ENCODE measurements at regions not wholly inside any gene's neighbourhood (a gene's known extent, or its start where the extent isn't known, plus 50 kb on each side); places are given as distances from the start of the nearest gene placed in this dataset.
"Not testable (repeated sequence)": the region's sequence is repeated elsewhere in the genome, so short reads cannot be mapped to it uniquely, and the experiment has no call there.

DNA sequence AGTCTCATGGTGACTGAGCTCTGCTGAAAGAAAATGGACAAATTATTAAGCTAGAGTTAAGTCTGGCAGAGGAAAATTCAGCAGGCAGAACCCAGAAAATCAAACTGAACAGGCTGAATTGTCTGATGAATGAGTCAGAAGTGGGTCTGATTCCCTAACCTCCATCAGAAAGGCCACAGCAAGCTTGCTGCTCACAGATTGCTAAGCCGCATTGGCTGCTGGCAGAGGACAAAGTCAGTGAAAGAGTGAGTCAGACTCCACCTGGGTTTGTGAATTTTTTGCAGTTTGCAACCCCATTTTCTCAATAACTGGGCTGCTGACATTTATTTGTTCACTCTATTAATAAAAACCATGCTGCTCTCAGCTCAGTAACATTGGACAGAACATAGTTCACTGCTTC is 191.3 kb downstream of the EPM2A start:
- DNase-seq (ENCODE audit: low read depth in 4 of 4, low spot score in 1 of 4) = no peak

DNA sequence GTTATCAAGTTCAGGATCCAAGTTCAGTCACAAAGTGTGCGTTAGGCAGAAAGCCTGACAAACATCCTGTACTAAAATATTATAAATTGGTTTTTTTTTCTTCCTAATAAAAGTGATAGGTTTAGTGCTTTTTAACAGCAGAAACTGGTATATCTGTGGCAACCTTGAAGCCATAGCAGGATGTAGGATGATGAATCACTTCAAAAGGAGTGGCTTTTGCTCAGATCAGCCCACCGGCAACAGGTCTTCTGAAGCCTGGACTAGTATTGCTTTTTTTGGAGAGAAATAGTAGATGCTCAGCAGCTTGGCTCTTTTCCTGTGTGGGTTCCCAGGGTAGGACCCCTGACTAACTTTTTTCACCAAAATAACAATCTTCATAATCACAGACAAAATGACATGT is 190.8 kb downstream of the EPM2A start:
- no peak for DNase-seq (ENCODE audit: low read depth in 4 of 4, low spot score in 1 of 4)

DNA sequence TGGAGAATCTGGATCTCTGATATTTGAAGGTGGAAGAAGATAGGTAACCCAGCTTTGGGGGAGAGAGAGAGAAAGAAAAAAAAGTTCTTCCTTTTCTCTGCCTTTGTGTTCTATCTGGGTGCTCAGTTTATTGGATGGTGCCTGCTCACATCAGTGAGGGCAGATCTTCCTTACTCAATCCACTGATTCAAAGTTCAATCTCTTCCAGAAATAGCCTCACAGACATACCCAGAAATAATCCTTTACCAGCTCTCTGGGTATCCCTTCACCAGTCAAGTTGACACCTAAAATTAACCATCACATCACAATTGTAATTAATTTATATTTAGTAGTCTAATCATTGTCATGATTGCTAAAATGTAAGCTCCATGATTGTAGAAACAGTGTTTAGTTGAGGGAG is 189.1 kb downstream of the EPM2A start:
- no peak for DNase-seq (ENCODE audit: low read depth in 4 of 4, low spot score in 1 of 4)

DNA sequence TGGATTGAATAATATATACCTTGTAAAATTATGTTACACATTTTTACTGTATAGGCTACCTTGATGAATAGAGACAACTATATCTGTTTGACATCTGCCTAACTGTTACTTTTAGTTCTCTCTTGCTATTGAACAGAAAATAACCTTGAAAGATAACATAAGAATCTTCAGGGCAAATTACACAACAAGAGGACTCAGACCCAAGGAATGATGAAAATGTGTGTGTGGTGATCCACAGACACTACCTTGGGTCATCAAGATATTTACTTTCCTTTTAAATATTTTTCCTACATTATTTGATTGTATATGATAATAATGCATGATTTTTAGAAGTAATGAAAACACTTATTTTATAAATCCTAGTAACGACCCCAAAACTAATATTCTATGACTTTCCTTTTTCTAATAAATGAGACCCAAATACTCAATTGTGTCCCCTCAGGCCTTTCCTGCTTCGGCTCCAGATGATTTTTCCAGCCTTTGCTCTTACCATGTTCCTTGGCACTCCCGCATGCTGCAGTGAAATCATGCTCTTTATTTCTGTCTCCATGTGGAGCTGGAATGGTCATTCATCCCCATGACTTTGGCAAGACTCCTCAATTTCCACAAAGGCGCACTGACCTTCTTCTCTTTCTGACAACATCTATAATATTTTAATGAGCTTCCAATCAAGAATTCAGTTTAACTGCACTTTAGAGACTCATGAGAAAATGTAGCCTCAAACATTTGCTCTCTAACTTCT is 187.6 kb downstream of the EPM2A start:
- DNase-seq (ENCODE audit: low read depth in 4 of 4, low spot score in 1 of 4) = no peak

- no peak for DNase-seq (ENCODE audit: low read depth in 4 of 4, low spot score in 1 of 4)
Observed at GRCh38 chr6:145548933-145549648, 186.2 kb downstream of the EPM2A start.

- no peak for DNase-seq (ENCODE audit: low read depth in 4 of 4, low spot score in 1 of 4)
Observed at GRCh38 chr6:145551164-145551563, 184.2 kb downstream of the EPM2A start.

GRCh38 chr6:145555084-145555483 is 180.2 kb downstream of the EPM2A start:
- no peak for DNase-seq (ENCODE audit: low read depth in 4 of 4, low spot score in 1 of 4)

DNA sequence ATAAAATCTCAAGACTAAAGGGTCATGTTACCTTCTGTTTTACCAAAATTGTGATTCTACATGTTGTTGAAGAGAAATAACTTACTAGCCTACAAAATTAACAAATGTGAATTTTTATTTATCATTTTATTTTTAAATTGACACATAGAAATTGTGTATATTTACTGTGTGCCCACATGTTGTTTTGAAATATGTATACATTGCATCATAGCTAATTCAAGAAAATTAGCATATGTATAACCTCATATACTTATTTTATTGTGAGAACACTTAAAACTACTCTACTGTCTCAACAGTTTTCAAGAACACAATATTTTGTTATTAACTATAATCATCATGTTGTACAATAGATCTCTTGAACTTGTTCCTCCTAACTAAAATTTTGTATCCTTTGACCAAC is 177.8 kb downstream of the EPM2A start:
- DNase-seq (ENCODE audit: low read depth in 4 of 4, low spot score in 1 of 4) = no peak

GRCh38 chr6:145559836-145560235 is 175.5 kb downstream of the EPM2A start:
- no peak for DNase-seq (ENCODE audit: low read depth in 4 of 4, low spot score in 1 of 4)

GRCh38 chr6:145561095-145562072 is 173.9 kb downstream of the EPM2A start:
- no peak for DNase-seq (ENCODE audit: low read depth in 4 of 4, low spot score in 1 of 4)

GRCh38 chr6:145562771-145563615 is 172.3 kb downstream of the EPM2A start:
- DNase-seq (ENCODE audit: low read depth in 4 of 4, low spot score in 1 of 4) = no peak

GRCh38 chr6:145564553-145564952 is 170.8 kb downstream of the EPM2A start:
- no peak for DNase-seq (ENCODE audit: low read depth in 4 of 4, low spot score in 1 of 4)

- DNase-seq (ENCODE audit: low read depth in 4 of 4, low spot score in 1 of 4) = no peak
Observed at GRCh38 chr6:145567684-145568252, 167.6 kb downstream of the EPM2A start.

DNA sequence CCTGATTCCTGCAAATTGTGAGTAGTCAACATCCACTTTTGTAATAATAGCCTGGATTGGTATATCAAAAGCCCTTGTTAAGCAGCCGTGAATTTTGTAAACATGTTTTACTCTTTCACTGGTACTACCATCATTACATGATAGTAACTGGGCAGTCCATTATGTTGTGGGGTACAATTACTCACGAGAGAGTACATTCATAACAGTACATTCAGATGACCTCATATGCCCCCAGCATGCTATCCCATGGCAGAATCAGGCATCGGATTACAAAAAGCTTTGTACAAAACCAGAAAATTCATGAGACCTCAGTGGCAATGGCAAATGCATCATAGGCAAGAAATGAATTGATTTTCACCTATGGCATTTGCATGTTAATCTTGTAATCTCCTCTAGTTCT is 166.2 kb downstream of the EPM2A start:
- DNase-seq (ENCODE audit: low read depth in 4 of 4, low spot score in 1 of 4) = no peak

DNA sequence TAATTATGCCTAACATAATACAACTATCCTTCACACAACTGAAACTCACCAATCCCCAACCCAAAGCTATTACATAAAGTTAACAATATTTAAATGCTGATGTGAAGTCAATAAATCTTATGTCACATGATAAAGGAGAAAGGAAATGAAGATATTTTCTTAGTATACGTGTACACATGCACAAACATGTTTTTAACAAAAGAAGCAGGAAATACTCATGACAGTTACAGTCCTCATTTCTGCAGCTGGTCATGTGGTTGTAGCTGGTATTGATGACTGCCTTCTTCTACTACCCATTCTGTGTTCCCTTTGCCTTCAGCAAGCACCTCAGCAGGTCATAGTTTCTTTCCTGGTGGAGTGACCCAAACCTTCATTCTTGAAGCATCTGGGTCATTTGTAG is 165.0 kb downstream of the EPM2A start:
- DNase-seq (ENCODE audit: low read depth in 4 of 4, low spot score in 1 of 4) = not testable (repeated sequence)

DNA sequence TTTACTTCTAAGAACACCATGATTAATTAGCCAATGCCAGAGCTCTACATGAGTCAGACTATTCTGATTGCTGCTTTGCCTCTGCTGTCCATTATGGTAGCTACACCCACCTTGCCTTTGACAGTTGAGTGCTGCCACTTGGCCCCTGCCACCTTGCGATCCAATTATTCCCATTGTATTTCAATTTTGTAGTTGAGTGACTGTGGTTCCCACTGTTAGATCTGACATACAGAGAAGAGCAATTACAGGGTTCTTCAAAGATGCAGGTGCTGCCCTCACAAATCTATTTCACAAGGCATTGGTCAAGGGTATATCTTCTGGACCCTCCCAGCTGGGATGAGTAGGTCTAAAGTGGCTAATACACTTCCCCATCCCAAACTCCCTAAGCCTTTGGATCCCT is 161.1 kb downstream of the EPM2A start:
- not testable (repeated sequence) for DNase-seq (ENCODE audit: low read depth in 4 of 4, low spot score in 1 of 4)

Measured in stimulated activated CD4-positive, alpha-beta T cell treated with anti-CD3 and anti-CD28 coated beads, Interleukin-1b, Interleukin-23, amount 100 ng/mL, for 24 hours (primary cell).